ENCODE measurements at regions not wholly inside any gene's neighbourhood (a gene's known extent, or its start where the extent isn't known, plus 50 kb on each side); places are given as distances from the start of the nearest gene placed in this dataset.
"Not testable (repeated sequence)": the region's sequence is repeated elsewhere in the genome, so short reads cannot be mapped to it uniquely, and the experiment has no call there.

GRCh38 chr7:86012971-86013370 lies 630.7 kb upstream of the GRM3 start:
- no peak for DNase-seq (ENCODE audit: low read depth)

- no peak for DNase-seq (ENCODE audit: low read depth)
Measured at GRCh38 chr7:86008898-86009297, 634.8 kb upstream of the GRM3 start.

GRCh38 chr7:86006909-86007308 lies 636.8 kb upstream of the GRM3 start:
- no peak for DNase-seq (ENCODE audit: low read depth)

GRCh38 chr7:86002858-86003257 lies 640.9 kb upstream of the GRM3 start:
- no peak for DNase-seq (ENCODE audit: low read depth)

GRCh38 chr7:85997515-85997914 lies 646.2 kb upstream of the GRM3 start:
- no peak for DNase-seq (ENCODE audit: low read depth)

GRCh38 chr7:85995101-85995500 lies 648.6 kb upstream of the GRM3 start:
- no peak for DNase-seq (ENCODE audit: low read depth)

- DNase-seq (ENCODE audit: low read depth) = no peak
Measured at GRCh38 chr7:85980740-85981139, 663.0 kb upstream of the GRM3 start.

GRCh38 chr7:85974176-85974575 lies 669.5 kb upstream of the GRM3 start:
- DNase-seq (ENCODE audit: low read depth) = no peak

GRCh38 chr7:85972504-85973141 lies 671.1 kb upstream of the GRM3 start:
- no peak for DNase-seq (ENCODE audit: low read depth)

- no peak for DNase-seq (ENCODE audit: low read depth)
Measured at GRCh38 chr7:85954961-85955360, 688.7 kb upstream of the GRM3 start.

GRCh38 chr7:85950871-85951270 lies 692.8 kb upstream of the GRM3 start:
- no peak for DNase-seq (ENCODE audit: low read depth)

- no peak for DNase-seq (ENCODE audit: low read depth)
Measured at GRCh38 chr7:85950418-85950817, 693.3 kb upstream of the GRM3 start.

- no peak for DNase-seq (ENCODE audit: low read depth)
Measured at GRCh38 chr7:85947767-85948166, 695.9 kb upstream of the GRM3 start.

GRCh38 chr7:85940798-85941197 lies 702.9 kb upstream of the GRM3 start:
- no peak for DNase-seq (ENCODE audit: low read depth)

- no peak for DNase-seq (ENCODE audit: low read depth)
Measured at GRCh38 chr7:85931919-85932318, 711.8 kb upstream of the GRM3 start.

GRCh38 chr7:85928500-85928899 lies 715.2 kb upstream of the GRM3 start:
- DNase-seq (ENCODE audit: low read depth) = no peak

- DNase-seq (ENCODE audit: low read depth) = no peak
Measured at GRCh38 chr7:85927226-85927625, 716.5 kb upstream of the GRM3 start.

GRCh38 chr7:85924062-85924461 lies 719.6 kb upstream of the GRM3 start:
- DNase-seq (ENCODE audit: low read depth) = no peak

GRCh38 chr7:85916016-85916415 lies 727.7 kb upstream of the GRM3 start:
- DNase-seq (ENCODE audit: low read depth) = no peak

GRCh38 chr7:85914437-85914836 lies 727.6 kb upstream of the SEMA3D start:
- no peak for DNase-seq (ENCODE audit: low read depth)

GRCh38 chr7:85908051-85908450 lies 721.2 kb upstream of the SEMA3D start:
- no peak for DNase-seq (ENCODE audit: low read depth)

- DNase-seq (ENCODE audit: low read depth) = no peak
Measured at GRCh38 chr7:85897967-85898366, 711.1 kb upstream of the SEMA3D start.

- no peak for DNase-seq (ENCODE audit: low read depth)
Measured at GRCh38 chr7:85896531-85896930, 709.7 kb upstream of the SEMA3D start.

GRCh38 chr7:85895835-85896234 lies 709.0 kb upstream of the SEMA3D start:
- no peak for DNase-seq (ENCODE audit: low read depth)

GRCh38 chr7:85891900-85892299 lies 705.0 kb upstream of the SEMA3D start:
- not testable (repeated sequence) for DNase-seq (ENCODE audit: low read depth)

All from fibroblast of the conjunctiva (primary cell).